ENCODE measurements at regions not wholly inside any gene's neighbourhood (a gene's known extent, or its start where the extent isn't known, plus 50 kb on each side); places are given as distances from the start of the nearest gene placed in this dataset.
A peak's percentile ranks its signal among the peaks of the same experiment; 100 is the strongest.
"Not testable (repeated sequence)": the region's sequence is repeated elsewhere in the genome, so short reads cannot be mapped to it uniquely, and the experiment has no call there.

- no peak for DNase-seq (ENCODE audit: low read depth, low spot score)
These were observed 140.5 kb downstream of the ARL4A start for GRCh38 chr7:12827920-12828319.

DNA sequence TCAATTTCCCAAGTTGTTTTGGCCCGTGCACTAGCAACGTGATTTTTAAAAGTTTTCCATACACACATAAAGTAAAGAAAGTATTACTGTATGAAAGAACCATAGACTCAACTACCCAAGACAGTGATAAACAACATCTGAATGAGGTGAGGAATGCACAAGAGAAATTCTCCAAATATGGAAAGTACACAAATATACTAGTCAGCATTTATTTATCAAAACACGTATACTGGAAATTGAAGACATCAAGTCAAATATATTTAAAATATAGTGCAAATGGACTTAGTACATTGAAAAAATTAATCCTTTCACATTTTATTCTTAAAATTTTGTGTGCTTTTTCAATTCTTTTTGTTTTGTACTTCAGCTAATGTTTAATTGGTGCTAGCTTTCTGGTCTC lies 143.6 kb downstream of the ARL4A start:
- DNase-seq (ENCODE audit: low read depth, low spot score), result no peak

- no peak for DNase-seq (ENCODE audit: low read depth, low spot score)
These were observed 146.4 kb downstream of the ARL4A start for GRCh38 chr7:12833829-12834228.

GRCh38 chr7:12834782-12835181 lies 147.3 kb downstream of the ARL4A start:
- no peak for DNase-seq (ENCODE audit: low read depth, low spot score)

DNA sequence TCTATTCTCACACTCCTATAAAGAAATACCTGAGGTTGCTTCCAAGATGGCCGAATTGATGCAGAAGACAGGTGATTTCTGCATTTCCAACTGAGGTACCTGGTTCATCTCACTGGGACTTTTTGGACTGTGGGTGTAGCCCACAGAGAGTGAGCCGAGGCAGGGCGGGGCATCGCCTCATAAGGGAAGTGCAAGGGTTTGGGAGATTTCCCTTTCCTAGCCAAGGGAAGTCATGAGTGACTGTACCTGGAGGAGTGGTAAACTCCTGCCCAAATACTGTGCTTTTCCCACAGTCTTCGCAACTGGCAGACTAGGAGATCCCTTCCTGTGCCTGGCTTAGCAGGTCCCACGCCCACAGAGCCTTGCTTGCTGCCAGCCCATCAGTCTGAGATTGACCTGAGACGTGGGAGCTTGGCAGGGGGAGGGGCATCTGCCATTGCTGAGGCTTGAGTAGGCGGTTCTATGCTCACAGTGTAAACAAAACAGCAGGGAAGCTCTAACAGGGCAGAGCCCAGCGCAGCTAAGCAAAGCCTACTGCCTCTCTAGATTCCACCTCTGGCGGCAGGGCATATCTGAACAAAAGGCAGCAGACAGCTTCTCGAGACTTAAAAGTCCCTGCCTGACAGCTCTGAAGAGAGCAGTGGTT lies 152.2 kb downstream of the ARL4A start:
- DNase-seq (ENCODE audit: low read depth, low spot score), result no peak

DNA sequence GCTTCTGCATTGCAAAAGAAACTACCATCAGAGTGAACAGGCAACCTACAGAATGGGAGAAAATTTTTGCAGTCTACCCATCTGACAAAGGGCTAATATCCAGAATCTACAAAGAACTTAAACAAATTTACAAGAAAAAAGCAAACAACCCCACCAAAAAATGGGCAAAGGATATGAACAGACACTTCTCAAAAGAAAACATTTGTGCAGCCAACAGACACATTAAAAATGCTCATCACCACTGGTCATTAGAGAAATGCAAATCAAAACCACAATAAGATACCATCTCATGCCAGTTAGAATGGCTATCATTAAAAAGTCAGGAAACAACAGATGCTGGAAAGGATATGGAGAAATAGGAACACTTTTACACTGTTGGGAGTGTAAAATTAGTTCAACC lies 157.3 kb downstream of the ARL4A start:
- DNase-seq (ENCODE audit: low read depth, low spot score), result not testable (repeated sequence)

- DNase-seq (ENCODE audit: low read depth, low spot score), result no peak
These were observed 159.6 kb downstream of the ARL4A start for GRCh38 chr7:12847001-12847400.

DNA sequence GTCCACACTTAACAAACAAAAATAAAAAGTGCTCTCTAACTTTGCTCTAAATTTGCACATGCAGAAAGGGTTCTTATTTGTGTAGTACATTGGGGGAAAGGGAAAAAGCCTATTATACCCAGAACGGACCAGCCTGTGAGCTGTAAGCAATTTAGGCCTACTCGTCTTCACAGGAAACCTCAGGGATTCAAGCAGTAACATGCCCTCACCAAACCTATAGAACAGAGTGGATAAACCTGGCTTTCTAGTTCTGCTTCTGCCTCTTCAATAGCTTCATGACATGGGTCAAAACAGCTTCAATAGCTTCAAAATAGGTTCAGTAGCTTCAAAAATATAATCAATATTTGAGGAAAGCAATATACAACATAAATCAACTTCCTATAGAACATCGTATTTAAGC lies 163.7 kb downstream of the ARL4A start:
- no peak for DNase-seq (ENCODE audit: low read depth, low spot score)

DNA sequence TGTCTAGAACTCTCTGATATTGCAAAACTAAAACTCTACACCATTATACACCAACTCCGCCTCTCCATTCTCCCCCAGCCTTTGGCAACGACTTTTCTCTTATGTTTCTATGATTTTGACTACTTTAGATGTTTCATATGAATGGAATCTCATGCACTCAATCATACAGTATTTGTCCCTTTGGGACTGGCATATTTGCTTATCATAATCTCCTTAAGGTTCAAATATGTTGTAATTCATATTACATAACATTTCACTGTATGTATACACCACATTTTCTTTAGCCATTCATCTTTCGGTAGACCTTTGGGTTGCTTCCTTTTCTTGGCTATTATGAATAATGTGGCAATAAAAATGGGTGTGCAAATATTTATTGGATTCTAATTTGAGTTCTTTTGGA lies 164.4 kb downstream of the ARL4A start:
- no peak for DNase-seq (ENCODE audit: low read depth, low spot score)

DNA sequence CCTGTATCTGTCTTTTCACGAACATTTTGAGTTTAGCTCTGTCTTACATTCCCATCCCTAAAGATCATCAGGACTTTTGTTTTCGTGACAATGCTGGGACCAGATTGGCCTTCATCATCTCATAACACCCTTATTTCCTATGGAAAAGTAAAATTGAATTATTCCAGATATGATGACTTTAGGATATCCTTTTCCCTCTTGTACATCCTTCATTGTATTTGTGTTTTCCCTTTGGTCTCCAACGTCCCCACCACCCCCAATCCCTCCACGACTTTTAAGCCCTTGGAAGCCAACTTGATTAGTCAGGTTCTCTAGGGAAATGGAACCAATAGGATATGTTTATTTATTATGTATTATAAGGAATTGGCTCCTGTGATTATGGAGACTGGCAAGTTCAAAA lies 167.6 kb downstream of the ARL4A start:
- DNase-seq (ENCODE audit: low read depth, low spot score), result no peak

GRCh38 chr7:12859761-12860160 lies 172.3 kb downstream of the ARL4A start:
- no peak for DNase-seq (ENCODE audit: low read depth, low spot score)

DNA sequence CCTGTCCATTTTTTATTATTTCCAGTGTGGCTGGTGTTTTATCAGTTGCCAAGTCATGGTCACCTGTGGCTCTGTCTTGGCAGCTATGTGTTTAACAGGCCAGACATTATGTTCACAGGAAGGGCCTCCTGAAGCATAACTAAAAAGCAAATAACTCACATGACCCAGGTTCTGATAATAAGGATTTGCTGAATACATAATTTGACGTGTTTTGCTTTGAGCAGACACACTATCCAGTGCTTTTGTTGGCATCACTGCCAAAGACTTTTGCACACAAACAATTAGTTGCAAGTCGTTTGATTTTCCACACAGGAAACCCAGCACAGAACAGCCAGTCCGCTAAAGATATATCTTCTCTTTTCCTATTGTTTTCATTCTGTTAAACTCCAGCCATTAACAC lies 173.6 kb downstream of the ARL4A start:
- peak; percentile 94 for DNase-seq (ENCODE audit: low read depth, low spot score)

- DNase-seq (ENCODE audit: low read depth, low spot score), result no peak
These were observed 174.7 kb downstream of the ARL4A start for GRCh38 chr7:12862146-12862545.

DNA sequence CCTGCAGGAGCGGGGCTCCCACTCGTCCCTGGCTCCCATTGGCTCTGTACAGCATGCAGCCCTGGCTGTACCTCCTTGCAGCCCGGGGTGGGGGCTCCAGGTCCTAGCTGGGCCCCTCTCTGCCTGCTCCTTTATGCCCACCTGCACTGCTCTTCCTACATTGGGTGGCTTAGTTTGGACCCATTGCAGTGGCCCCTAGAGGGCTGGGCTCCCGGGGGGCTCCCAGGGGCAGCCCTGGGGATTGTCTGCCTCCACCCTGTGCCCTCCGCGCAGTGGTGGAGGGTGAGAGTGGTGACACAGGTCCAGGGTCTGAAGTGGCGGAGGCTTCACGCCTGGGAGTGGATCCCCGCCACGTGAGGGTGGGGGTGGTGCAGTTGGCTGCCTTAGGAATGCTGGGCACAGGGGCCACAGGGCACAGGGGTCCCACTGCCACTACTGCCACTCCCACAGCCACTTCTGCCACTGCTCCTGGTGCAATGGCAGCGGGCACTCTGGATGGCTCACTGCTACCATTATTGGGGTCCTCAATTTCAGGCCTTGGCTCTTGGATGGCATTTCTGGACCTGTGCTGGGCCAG lies 177.1 kb downstream of the ARL4A start:
- no peak for DNase-seq (ENCODE audit: low read depth, low spot score)

DNA sequence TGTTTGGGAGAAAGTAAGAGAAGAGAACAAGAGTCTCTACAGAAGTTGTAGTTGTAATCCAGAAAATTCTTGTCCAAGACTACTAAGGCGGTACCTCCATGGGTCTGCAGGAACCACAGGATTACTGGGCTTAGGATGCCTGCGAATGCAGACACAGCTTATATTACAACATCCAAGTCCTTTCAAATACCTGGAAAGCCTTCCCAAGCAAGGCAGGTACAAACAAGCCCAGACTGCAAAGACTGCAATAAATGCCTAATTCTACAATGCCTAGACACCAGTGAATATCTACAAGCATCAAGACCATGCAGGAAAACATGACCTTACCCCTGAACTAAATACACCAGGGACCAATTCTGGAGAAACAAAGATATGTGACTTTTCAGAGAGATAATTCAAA lies 178.2 kb downstream of the ARL4A start:
- no peak for DNase-seq (ENCODE audit: low read depth, low spot score)

DNA sequence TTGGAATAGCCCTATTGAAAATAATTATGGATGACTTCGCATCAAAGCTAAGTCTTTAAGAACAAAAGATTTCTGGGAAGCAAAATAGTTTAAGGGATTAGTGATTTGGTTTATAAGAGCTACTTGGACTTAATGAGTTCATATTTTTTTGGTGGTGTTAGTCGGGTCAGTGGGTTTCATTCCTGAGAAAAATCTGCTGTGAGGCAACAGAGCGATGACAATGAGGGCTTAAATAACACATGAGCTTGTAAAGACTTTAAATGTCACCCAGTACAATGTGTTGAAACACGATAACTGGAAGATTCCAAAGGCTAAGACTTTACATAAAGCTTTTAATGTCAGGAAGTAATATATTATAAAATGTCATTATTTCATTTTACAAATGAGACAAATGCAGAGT lies 178.8 kb downstream of the ARL4A start:
- no peak for DNase-seq (ENCODE audit: low read depth, low spot score)

- no peak for DNase-seq (ENCODE audit: low read depth, low spot score)
These were observed 180.6 kb downstream of the ARL4A start for GRCh38 chr7:12868027-12868426.

GRCh38 chr7:12870219-12870618 lies 182.8 kb downstream of the ARL4A start:
- no peak for DNase-seq (ENCODE audit: low read depth, low spot score)

GRCh38 chr7:12872487-12872886 lies 185.1 kb downstream of the ARL4A start:
- DNase-seq (ENCODE audit: low read depth, low spot score), result no peak

- DNase-seq (ENCODE audit: low read depth, low spot score), result no peak
These were observed 186.1 kb downstream of the ARL4A start for GRCh38 chr7:12873571-12873970.

DNA sequence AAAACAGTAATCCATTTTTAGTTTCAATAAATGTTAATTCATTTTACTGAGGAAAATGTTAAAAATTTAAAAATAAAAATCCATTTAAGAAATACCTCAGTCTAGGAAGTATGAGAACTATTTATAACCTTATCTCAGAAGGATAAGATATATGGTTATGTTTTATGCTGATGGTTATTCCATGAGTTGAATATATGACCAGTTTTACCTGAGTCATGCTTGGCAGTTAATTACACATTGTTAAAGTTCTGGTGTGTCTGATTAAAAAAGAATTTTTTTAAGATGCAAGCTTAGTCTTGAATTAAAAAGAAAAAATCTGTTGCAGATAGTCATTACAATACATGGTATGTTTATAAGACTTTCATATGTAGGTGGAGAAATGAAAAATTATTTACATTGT lies 191.7 kb downstream of the ARL4A start:
- no peak for DNase-seq (ENCODE audit: low read depth, low spot score)

DNA sequence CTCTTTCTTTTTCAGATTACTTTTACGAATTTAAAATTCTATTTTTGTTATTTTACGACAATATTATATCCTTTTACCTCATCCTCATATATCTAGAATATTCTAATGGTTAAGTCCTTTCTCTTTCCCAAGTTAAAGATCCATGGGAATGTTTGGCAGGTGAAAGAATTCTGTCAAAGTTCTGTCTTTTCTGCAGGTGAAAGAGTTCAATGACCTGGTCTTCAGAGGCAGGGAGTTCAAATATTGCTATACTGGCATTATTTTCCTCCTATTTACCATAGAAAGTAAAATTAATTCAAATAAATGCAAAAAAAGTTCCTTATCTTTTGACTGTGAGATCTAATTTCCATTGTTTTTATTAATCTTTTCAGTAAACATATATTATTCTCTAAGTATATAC lies 194.3 kb downstream of the ARL4A start:
- DNase-seq (ENCODE audit: low read depth, low spot score), result no peak

- DNase-seq (ENCODE audit: low read depth, low spot score), result no peak
These were observed 195.3 kb downstream of the ARL4A start for GRCh38 chr7:12882710-12883109.

- no peak for DNase-seq (ENCODE audit: low read depth, low spot score)
These were observed 196.6 kb downstream of the ARL4A start for GRCh38 chr7:12884033-12884432.

Measured in pulmonary artery endothelial cell (primary cell).